ENCODE measurements at regions not wholly inside any gene's neighbourhood (a gene's known extent, or its start where the extent isn't known, plus 50 kb on each side); places are given as distances from the start of the nearest gene placed in this dataset.
A peak's percentile ranks its signal among the peaks of the same experiment; 100 is the strongest.

- DNase-seq, result no peak
These were observed 243.7 kb upstream of the PDE10A start for GRCh38 chr6:165906736-165907135.

DNA sequence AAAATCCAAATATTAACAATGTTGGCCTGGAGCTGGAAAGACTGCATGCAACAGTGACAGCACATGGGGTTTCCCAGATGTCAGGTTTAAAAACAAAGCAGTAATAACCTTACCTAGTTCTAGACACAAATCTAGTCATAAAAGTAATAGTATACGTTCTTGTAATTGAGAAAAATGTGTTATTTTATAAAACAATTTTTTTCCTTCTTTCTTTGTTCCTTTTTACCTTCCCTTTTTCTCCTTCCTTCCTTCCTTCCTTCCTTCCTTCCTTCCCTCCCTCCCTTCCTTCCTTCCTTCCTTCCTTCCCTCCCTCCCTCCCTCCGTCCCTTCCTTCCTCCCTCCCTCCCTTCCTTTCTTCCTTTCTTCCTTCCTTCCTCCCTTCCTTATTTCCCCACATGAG, 242.7 kb upstream of the PDE10A start:
- DNase-seq, result no peak

- no peak for DNase-seq
These were observed 237.9 kb upstream of the PDE10A start for GRCh38 chr6:165900970-165901369.

DNA sequence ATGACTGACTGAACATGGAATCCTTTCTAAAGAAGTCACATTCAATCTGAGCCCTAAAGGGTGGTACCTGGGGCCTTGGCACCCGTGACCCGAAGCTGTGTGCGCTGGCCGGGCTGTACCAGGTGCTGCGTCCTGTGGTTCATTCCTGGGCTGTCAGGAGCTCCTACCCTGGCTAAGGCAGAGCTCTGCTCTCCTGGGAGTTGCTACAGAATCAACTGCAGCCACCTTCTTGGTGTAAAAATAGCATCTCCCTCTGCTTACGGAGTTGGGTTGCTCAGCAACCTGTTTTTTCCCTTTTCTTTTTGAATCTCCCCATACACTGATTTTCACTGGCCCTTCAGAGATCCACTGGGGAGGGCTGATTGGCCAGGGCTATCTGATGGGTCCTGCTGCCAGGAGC, 236.6 kb upstream of the PDE10A start:
- no peak for DNase-seq

DNA sequence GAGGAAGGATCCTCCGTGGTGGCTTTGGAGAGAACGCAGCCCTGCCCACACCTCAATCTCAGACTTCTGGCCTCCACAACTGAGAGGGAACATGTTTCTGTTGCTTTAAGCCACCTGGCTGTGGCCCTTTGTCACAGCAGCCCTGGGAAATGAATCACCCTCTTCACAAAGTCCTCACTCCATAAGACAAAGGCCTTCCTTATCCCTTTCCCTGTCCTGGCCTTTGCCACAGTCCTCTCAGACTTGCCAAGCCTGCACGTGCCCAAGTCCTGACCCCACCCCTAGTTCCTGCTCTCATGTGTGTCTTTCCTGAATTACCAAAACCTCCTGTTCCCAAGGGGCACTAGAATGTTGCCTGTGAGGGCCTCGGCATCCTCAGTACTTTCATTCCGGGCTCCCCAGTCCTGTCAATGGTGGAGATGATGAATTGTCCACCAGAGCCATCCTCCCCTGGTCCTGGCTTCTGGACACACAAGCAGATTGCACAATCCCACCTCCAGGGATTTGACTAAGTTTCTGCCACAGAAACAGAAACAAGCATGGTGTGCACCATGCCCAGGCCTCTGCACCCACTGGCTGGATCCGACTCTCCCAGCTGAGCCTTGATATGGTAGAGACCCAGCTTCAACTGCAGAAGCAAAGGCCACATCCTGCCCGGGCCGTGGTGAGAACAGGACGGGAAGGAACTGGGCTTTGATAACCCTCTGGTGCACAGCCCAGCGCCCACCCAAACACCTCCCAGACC, 232.6 kb upstream of the PDE10A start:
- DNase-seq, result no peak

- no peak for DNase-seq
These were observed 231.3 kb upstream of the PDE10A start for GRCh38 chr6:165894171-165894825.

DNA sequence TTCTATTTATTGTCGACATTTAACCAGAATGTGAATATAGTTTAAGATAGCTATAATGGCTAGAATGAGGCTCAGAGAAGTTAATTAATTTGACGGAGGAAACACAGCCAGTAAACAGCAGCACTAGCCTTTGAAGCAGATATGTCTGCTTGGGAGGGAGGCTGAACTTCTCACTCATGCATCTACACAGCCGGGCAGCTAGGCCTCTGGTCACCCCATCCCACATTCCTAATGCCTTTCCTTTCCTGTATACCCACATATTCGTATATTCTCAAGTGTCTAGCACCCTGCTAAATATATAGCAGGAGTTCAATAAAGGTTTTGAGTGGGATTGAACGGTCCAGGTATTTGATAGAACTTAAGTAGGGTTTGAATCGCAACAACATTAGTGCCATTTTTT, 230.4 kb upstream of the PDE10A start:
- no peak for DNase-seq

- no peak for DNase-seq
These were observed 228.3 kb upstream of the PDE10A start for GRCh38 chr6:165891320-165891719.

DNA sequence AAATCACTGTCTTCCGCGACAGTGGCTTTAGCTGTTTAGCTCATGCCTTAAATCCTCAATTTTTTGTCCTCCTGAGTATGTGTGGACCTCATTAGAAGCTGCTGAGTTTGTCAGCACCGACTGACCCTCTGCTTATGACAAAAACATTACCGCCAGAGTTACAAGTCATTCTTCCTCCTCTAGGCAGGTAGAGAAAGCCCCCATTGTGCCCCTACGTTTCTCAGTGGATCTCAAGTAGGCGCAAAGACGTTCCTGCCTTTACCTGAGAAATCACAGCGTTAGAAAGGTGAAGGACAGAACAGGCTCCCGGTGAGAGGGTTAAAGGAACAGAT, 227.3 kb upstream of the PDE10A start:
- DNase-seq, result no peak

- DNase-seq, result peak in 2 of 4 experiments; percentile 1 to 9
These were observed 226.8 kb upstream of the PDE10A start for GRCh38 chr6:165889636-165890403.

- no peak for DNase-seq
These were observed 223.1 kb upstream of the PDE10A start for GRCh38 chr6:165886169-165886568.

DNA sequence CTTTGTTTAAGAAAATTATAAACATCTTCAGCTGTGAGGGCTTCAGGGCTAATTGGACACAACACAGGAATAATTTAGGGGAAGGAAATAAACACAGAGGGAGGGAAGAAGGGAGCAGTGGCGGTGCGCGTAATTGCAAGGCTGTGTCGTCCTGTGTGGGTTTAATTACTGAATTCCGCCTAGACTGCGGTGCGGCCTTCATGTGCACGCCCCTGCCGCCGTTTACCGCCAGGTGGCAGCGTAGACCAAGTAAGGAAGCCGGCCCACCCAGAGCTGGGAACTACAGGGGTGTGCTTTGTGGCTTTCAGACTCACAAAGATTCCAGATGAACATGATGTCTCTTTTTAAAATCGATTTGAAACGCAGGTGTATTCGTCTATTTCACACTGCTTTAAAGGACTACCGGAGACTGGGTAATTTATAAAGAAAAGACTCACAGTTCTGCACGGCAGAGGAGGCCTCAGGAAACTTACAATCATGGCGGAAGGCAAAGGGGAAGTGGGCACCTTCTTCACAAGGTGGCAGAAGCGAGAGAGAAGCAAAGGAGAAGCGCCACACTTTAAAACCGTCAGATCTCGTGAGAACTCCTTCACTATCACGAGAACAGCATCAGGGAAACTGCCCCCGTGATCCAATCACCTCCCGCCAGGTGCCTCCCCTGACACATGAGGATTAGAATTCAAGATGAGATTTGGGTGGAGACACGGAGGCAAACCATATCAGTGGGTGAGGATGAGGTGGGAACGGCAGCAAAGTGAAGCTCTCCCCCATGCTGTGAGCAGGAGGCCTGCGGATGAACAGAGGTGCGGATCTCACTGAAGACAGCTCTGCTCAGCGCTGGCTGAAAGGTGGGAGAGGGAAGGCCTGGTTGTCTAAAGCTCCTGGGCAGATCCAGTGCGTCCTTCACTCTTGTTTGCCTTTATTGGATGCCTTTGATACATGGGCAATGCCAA, 222.0 kb upstream of the PDE10A start:
- DNase-seq, result peak; percentile 69 to 80 (median 72)

DNA sequence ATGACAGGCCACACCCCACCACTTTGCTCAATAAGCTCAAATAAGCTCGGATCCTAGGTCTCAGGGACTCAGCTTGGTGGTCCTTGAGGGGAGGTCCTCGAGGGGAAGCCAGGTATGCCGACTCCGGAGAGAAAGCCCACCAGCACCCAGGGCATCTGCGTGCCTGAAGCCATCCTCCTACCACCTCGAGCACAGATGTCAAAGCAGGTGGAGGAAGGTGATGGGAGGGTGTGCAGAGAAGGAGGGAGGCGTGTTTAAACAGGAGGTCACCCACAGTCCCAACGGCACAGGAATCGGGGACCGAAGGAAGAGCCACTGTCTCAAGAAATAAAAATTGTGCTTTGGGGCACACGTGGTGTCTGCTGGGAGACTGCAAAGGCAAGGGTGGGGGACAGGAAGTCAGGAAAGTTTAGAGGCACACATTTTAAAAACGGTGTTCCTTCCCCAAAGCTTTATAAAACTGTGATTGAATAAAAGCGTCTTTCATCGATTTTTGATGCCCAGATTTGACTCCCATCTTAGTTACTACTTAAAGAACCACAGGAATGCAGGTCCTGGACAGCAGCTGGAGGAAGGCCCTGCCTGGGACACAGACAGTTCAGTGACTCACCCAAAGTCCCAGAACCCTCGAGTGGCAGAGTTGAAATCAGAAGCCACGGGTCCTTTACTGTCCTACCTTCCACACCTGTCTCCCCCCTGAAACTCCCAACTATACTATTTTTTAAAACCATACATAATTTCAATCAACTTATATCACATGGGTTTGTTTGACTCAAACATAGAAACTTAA, 221.0 kb upstream of the PDE10A start:
- no peak for DNase-seq

DNA sequence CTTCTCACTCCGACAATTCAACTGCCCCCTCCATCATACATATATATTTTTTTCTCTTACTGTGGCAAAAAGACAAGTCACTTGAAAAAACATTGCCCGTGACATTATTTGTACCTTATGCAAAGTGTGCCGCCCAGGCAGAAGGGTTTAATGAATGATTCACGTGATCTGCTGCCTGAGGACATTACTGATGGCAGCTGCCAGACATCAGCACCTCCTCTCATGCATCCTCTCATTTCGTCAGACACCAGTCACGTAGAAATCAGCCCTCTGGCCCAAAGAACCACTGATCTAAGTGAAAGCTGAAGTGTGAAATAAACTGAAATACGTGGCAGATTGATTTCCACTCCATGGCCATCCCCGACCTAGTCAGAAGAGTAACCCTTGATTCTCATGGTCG, 218.8 kb upstream of the PDE10A start:
- no peak for DNase-seq

DNA sequence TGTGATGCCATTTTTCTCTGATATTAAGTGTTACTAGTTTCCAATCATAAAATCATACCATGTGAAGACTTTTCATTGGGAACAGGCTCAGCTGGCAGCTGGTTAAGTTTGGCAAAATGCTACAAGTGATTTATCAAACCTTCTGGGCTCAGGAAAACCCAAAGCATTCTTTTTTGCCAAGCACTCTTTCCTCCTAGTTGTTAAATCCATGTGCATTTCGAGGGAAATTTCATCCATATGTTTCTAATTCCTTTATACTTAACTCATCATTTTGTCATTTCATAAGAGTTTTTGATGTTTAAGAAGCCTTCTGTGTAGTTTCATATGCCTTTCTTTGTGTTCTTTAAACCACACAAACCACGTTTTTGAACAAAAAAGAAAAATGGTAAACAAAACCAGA, 217.6 kb upstream of the PDE10A start:
- no peak for DNase-seq

DNA sequence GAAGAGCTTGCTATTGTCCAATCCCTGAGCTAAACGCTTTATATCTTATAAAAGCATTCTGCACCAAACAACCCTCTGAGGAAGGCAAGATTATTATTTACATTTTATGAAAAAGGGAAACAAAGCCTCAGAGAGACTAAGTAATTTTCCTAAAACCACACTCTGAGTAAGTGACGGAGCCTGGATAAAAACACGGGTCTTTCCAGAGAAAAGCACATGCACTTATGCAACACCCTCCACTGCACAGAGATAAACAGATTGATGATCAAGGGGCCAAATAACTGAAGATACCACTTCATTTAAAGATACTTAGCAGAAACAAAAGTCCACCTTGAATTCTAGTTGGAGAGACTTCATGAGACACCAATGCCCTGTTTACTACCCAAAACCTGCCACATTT, 214.7 kb upstream of the PDE10A start:
- DNase-seq, result no peak

- no peak for DNase-seq
These were observed 214.2 kb upstream of the PDE10A start for GRCh38 chr6:165877192-165877591.

- no peak for DNase-seq
These were observed 213.5 kb upstream of the PDE10A start for GRCh38 chr6:165876588-165876987.

DNA sequence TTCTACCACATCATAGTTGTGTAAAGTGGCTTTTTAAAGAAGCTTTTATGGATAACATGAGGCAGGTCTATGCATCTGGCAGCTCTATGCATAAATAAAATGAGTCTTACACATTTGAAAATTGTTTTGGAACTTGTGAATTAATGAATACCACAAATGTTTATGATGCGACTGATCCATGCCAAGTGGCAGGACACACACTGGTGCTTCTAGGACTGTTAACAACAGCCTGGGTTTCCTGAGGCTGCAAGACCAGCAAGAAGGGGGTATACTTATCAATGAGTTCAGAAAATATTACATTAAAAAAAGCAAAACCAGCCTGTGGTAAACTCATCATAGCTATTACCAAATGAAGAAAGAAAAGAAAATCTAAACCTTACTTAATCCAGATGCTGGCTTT, 212.9 kb upstream of the PDE10A start:
- DNase-seq, result no peak

DNA sequence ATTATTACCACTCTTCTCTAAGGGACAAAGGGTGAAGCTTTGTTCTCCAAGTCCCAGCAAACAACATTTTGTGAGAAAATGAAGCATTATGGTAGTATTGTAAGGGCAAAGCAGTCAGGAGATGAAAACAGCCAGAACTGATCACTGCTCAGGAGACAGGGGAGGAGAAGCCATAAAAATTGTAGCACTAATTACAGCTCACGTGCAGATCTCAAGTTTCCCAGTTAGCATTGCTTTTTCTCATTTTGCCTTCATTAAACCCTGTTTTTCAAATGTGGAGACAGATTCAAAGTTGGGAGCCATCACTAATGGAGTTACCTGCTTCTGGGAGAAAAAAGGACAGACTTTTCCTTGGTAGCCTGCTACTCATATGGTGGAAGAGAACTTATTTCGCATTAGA, 210.9 kb upstream of the PDE10A start:
- DNase-seq, result no peak

- no peak for DNase-seq
These were observed 209.8 kb upstream of the PDE10A start for GRCh38 chr6:165872811-165873210.

- DNase-seq, result no peak
These were observed 209.3 kb upstream of the PDE10A start for GRCh38 chr6:165872311-165872710.
